HG02623 (cell line): ENCODE measurements at regions not wholly inside any gene's neighbourhood (a gene's known extent, or its start where the extent isn't known, plus 50 kb on each side); places are given as distances from the start of the nearest gene placed in this dataset.
"Not testable (repeated sequence)": the region's sequence is repeated elsewhere in the genome, so short reads cannot be mapped to it uniquely, and the experiment has no call there.

ENCODE experiments used
- ATAC-seq: cut with Tn5 transposase; IDR thresholded peaks from one replicate; pipeline ENCODE4 v1.9.1; 2021; ENCODE audit warnings: moderate library complexity; ENCODE audit not compliant: unreplicated experiment

GRCh38 chr3:22373182-22373581, 622.2 kb upstream of the ZNF385D start:
- no peak for ATAC-seq

- ATAC-seq = no peak
Observed at GRCh38 chr3:22373827-22374226, 622.8 kb upstream of the ZNF385D start.

GRCh38 chr3:22377421-22377820, 626.4 kb upstream of the ZNF385D start:
- ATAC-seq = no peak

- no peak for ATAC-seq
Observed at GRCh38 chr3:22378869-22379268, 627.9 kb upstream of the ZNF385D start.

- no peak for ATAC-seq
Observed at GRCh38 chr3:22380253-22380652, 629.2 kb upstream of the ZNF385D start.

GRCh38 chr3:22381564-22381963, 630.6 kb upstream of the ZNF385D start:
- not testable (repeated sequence) for ATAC-seq

GRCh38 chr3:22383285-22383684, 632.3 kb upstream of the ZNF385D start:
- no peak for ATAC-seq

- ATAC-seq = no peak
Observed at GRCh38 chr3:22386107-22386506, 635.1 kb upstream of the ZNF385D start.

GRCh38 chr3:22392286-22392685, 641.3 kb upstream of the ZNF385D start:
- ATAC-seq = no peak

- ATAC-seq = no peak
Observed at GRCh38 chr3:22392859-22393258, 641.8 kb upstream of the ZNF385D start.

- no peak for ATAC-seq
Observed at GRCh38 chr3:22399566-22399965, 648.6 kb upstream of the ZNF385D start.

- ATAC-seq = no peak
Observed at GRCh38 chr3:22401499-22401898, 650.5 kb upstream of the ZNF385D start.

- ATAC-seq = no peak
Observed at GRCh38 chr3:22414239-22414638, 663.2 kb upstream of the ZNF385D start.

GRCh38 chr3:22416838-22417446, 665.9 kb upstream of the ZNF385D start:
- not testable (repeated sequence) for ATAC-seq

GRCh38 chr3:22419261-22419660, 668.3 kb upstream of the ZNF385D start:
- no peak for ATAC-seq

- ATAC-seq = no peak
Observed at GRCh38 chr3:22421589-22421988, 670.6 kb upstream of the ZNF385D start.

GRCh38 chr3:22431334-22431733, 680.3 kb upstream of the ZNF385D start:
- no peak for ATAC-seq

GRCh38 chr3:22439626-22440025, 688.6 kb upstream of the ZNF385D start:
- ATAC-seq = no peak

- no peak for ATAC-seq
Observed at GRCh38 chr3:22441711-22442110, 690.7 kb upstream of the ZNF385D start.

- no peak for ATAC-seq
Observed at GRCh38 chr3:22443571-22444233, 692.7 kb upstream of the ZNF385D start.

GRCh38 chr3:22445336-22445735, 694.3 kb upstream of the ZNF385D start:
- ATAC-seq = not testable (repeated sequence)

- no peak for ATAC-seq
Observed at GRCh38 chr3:22450786-22451400, 699.9 kb upstream of the ZNF385D start.
